Vagina (tissue), 2 donors: ENCODE measurements at regions not wholly inside any gene's neighbourhood (a gene's known extent, or its start where the extent isn't known, plus 50 kb on each side); places are given as distances from the start of the nearest gene placed in this dataset.
"Not testable (repeated sequence)": the region's sequence is repeated elsewhere in the genome, so short reads cannot be mapped to it uniquely, and the experiment has no call there.

Source experiments
- POLR2A ChIP-seq, 2 donors: fragments of 450-650 bp; IDR thresholded peaks; one replicate each; pipeline ENCODE4 v1.6.1; 2017; ENCODE audit warnings: antibody characterized with exemption in 2 of 2, mild to moderate bottlenecking in 2 of 2, moderate library complexity in 2 of 2
- POLR2AphosphoS5 ChIP-seq, 2 donors: sonication (generic); formaldehyde crosslinking; IDR thresholded peaks; one replicate each; pipeline ENCODE4 v1.9.0; 2017; ENCODE audit warnings: antibody characterized with exemption in 2 of 2, mild to moderate bottlenecking in 2 of 2, low read depth in 1 of 2; ENCODE audit not compliant: insufficient read depth in 1 of 2
- TF ChIP-seq, protein P1 (sequence below), 3 experiments: fragments of 450-650 bp in 2 of 3; fragments of 200-600 bp in 1 of 3; sonication (generic) in 1 of 3; IDR thresholded peaks; one replicate each; pipeline ENCODE4 v1.5.1; 2017 to 2019; ENCODE audit warnings: antibody characterized with exemption in 3 of 3, mild to moderate bottlenecking in 2 of 3, moderate library complexity in 2 of 3

- TF ChIP-seq, protein P1, sequence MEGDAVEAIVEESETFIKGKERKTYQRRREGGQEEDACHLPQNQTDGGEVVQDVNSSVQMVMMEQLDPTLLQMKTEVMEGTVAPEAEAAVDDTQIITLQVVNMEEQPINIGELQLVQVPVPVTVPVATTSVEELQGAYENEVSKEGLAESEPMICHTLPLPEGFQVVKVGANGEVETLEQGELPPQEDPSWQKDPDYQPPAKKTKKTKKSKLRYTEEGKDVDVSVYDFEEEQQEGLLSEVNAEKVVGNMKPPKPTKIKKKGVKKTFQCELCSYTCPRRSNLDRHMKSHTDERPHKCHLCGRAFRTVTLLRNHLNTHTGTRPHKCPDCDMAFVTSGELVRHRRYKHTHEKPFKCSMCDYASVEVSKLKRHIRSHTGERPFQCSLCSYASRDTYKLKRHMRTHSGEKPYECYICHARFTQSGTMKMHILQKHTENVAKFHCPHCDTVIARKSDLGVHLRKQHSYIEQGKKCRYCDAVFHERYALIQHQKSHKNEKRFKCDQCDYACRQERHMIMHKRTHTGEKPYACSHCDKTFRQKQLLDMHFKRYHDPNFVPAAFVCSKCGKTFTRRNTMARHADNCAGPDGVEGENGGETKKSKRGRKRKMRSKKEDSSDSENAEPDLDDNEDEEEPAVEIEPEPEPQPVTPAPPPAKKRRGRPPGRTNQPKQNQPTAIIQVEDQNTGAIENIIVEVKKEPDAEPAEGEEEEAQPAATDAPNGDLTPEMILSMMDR (IDR thresholded peaks at IDR 0.05), result not testable (repeated sequence)
- TF ChIP-seq POLR2AphosphoS5 (IDR thresholded peaks at IDR 0.05; ENCODE audit: insufficient read depth in 1 of 2, low read depth in 1 of 2); POLR2A (IDR thresholded peaks at IDR 0.05): not testable (repeated sequence)
Measured at GRCh38 chr13:54267253-54267668, 1238.6 kb downstream of the OLFM4 start.
